Kidney capillary endothelial cell (primary cell): ENCODE measurements at regions not wholly inside any gene's neighbourhood (a gene's known extent, or its start where the extent isn't known, plus 50 kb on each side); places are given as distances from the start of the nearest gene placed in this dataset.
"Not testable (repeated sequence)": the region's sequence is repeated elsewhere in the genome, so short reads cannot be mapped to it uniquely, and the experiment has no call there.

Experiments used
- DNase-seq: peaks from one replicate; pipeline ENCODE4 v3.0.0-alpha.2; 2018; ENCODE audit warnings: low spot score

GRCh38 chr16:29218649-29219048 lies 187.9 kb downstream of the NPIPB11 start:
- not testable (repeated sequence) for DNase-seq

- not testable (repeated sequence) for DNase-seq
These were observed 188.3 kb downstream of the NPIPB11 start for GRCh38 chr16:29218171-29218570.

GRCh38 chr16:29217752-29218126 lies 188.8 kb downstream of the NPIPB11 start:
- not testable (repeated sequence) for DNase-seq

- DNase-seq = not testable (repeated sequence)
These were observed 189.3 kb downstream of the NPIPB11 start for GRCh38 chr16:29217104-29217751.

GRCh38 chr16:29213770-29214169 lies 192.7 kb downstream of the NPIPB11 start:
- not testable (repeated sequence) for DNase-seq

GRCh38 chr16:29213251-29213650 lies 193.3 kb downstream of the NPIPB11 start:
- not testable (repeated sequence) for DNase-seq

GRCh38 chr16:29212084-29213027 lies 194.2 kb downstream of the NPIPB11 start:
- DNase-seq = not testable (repeated sequence)

GRCh38 chr16:29211456-29211855 lies 195.1 kb downstream of the NPIPB11 start:
- not testable (repeated sequence) for DNase-seq

- not testable (repeated sequence) for DNase-seq
These were observed 196.0 kb downstream of the NPIPB11 start for GRCh38 chr16:29210299-29211150.

GRCh38 chr16:29206120-29206519 lies 200.4 kb downstream of the NPIPB11 start:
- not testable (repeated sequence) for DNase-seq

GRCh38 chr16:29205151-29205550 lies 201.4 kb downstream of the NPIPB11 start:
- not testable (repeated sequence) for DNase-seq

GRCh38 chr16:29204806-29205135 lies 201.7 kb downstream of the NPIPB11 start:
- no peak for DNase-seq

GRCh38 chr16:29203933-29204805 lies 202.3 kb downstream of the NPIPB11 start:
- not testable (repeated sequence) for DNase-seq

- DNase-seq = not testable (repeated sequence)
These were observed 203.2 kb downstream of the NPIPB11 start for GRCh38 chr16:29203046-29203932.

- DNase-seq = not testable (repeated sequence)
These were observed 203.9 kb downstream of the NPIPB11 start for GRCh38 chr16:29202642-29203041.

- not testable (repeated sequence) for DNase-seq
These were observed 204.4 kb downstream of the NPIPB11 start for GRCh38 chr16:29202025-29202632.

- DNase-seq = not testable (repeated sequence)
These were observed 205.1 kb downstream of the NPIPB11 start for GRCh38 chr16:29201296-29202024.

GRCh38 chr16:29200681-29201080 lies 205.8 kb downstream of the NPIPB11 start:
- not testable (repeated sequence) for DNase-seq

- DNase-seq = not testable (repeated sequence)
These were observed 206.3 kb downstream of the NPIPB11 start for GRCh38 chr16:29200135-29200601.
